ENCODE measurements at regions not wholly inside any gene's neighbourhood (a gene's known extent, or its start where the extent isn't known, plus 50 kb on each side); places are given as distances from the start of the nearest gene placed in this dataset.

- TF ChIP-seq, protein P1, sequence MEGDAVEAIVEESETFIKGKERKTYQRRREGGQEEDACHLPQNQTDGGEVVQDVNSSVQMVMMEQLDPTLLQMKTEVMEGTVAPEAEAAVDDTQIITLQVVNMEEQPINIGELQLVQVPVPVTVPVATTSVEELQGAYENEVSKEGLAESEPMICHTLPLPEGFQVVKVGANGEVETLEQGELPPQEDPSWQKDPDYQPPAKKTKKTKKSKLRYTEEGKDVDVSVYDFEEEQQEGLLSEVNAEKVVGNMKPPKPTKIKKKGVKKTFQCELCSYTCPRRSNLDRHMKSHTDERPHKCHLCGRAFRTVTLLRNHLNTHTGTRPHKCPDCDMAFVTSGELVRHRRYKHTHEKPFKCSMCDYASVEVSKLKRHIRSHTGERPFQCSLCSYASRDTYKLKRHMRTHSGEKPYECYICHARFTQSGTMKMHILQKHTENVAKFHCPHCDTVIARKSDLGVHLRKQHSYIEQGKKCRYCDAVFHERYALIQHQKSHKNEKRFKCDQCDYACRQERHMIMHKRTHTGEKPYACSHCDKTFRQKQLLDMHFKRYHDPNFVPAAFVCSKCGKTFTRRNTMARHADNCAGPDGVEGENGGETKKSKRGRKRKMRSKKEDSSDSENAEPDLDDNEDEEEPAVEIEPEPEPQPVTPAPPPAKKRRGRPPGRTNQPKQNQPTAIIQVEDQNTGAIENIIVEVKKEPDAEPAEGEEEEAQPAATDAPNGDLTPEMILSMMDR (IDR thresholded peaks at IDR 0.05; ENCODE audit: insufficient read depth, low read length, poor library complexity, severe bottlenecking): no peak
- TF ChIP-seq EZH2phosphoT487 (conservative IDR thresholded peaks at IDR 0.05; ENCODE audit: low read length): no peak
These were observed 75.9 kb upstream of the LSM6 start for GRCh38 chr4:146099585-146099984.

Measured in SU-DHL-6 (cell line).